PC-9 (cell line): ENCODE measurements at regions not wholly inside any gene's neighbourhood (a gene's known extent, or its start where the extent isn't known, plus 50 kb on each side); places are given as distances from the start of the nearest gene placed in this dataset.

Experiments
- BruUV-seq: library from RNA; stranded (reverse); fragments of 400-500 nt; replicated peaks from 2 replicates; lab custom pipeline; 2021; lab: Mats Ljungman, UMichigan
- CTCF ChIA-PET: fragments of 300-600 bp; sonication (Branson Sonifier 250); formaldehyde crosslinking; loops from one replicate; lab custom pipeline; 2022; ENCODE audit warnings: antibody characterized with exemption; lab: Charles Lee
- POLR2A ChIA-PET: fragments of 300-600 bp; sonication (Branson Sonifier 250); formaldehyde crosslinking; loops from one replicate; lab custom pipeline; 2022; ENCODE audit warnings: antibody characterized with exemption; ENCODE audit not compliant: unreplicated experiment; lab: Charles Lee
- DNase-seq, 2 experiments: peaks; one replicate each; pipeline versions ENCODE4 v3.0.0 to v3.0.0-alpha.2; 2015 to 2022; ENCODE audit warnings: mixed read lengths in 1 of 2
- H2AFZ ChIP-seq: fragments of 200-600 bp; sonication (generic); 2 replicates; pipeline ENCODE4 v1.8.1; 2017; ENCODE audit warnings: antibody characterized with exemption
- H3F3A ChIP-seq: fragments of 200-600 bp; sonication (generic); 2 replicates; pipeline ENCODE4 v1.8.1; 2017; ENCODE audit warnings: antibody characterized with exemption, mild to moderate bottlenecking, low read depth; ENCODE audit not compliant: insufficient read depth
- H3K27ac ChIP-seq: fragments of 200-600 bp; sonication (generic); 2 replicates; pipeline ENCODE4 v1.6.1; 2016; ENCODE audit warnings: mixed run types
- H3K27me3 ChIP-seq: fragments of 200-600 bp; sonication (generic); 2 replicates; pipeline ENCODE4 v1.6.1; 2016; ENCODE audit warnings: low read depth, mixed run types; ENCODE audit not compliant: insufficient read depth
- H3K36me3 ChIP-seq: fragments of 200-600 bp; sonication (generic); 2 replicates; pipeline ENCODE4 v1.6.1; 2016; ENCODE audit warnings: low read depth, mixed run types
- H3K4me1 ChIP-seq: fragments of 200-600 bp; sonication (generic); replicated peaks from 2 replicates; pipeline ENCODE4 v1.6.1; 2016; ENCODE audit warnings: mixed run types; ENCODE audit not compliant: insufficient read depth
- H3K4me2 ChIP-seq: fragments of 200-600 bp; sonication (generic); 2 replicates; pipeline ENCODE4 v1.6.1; 2017; ENCODE audit warnings: mixed run types
- H3K4me3 ChIP-seq: fragments of 200-600 bp; sonication (generic); 2 replicates; pipeline ENCODE4 v1.6.1; 2016; ENCODE audit warnings: mixed run types
- H3K79me2 ChIP-seq: fragments of 200-600 bp; sonication (generic); 2 replicates; pipeline ENCODE4 v1.6.1; 2017; ENCODE audit warnings: low read depth, mixed run types
- H3K9me2 ChIP-seq: fragments of 200-600 bp; sonication (generic); 2 replicates; pipeline ENCODE4 v1.8.1; 2017; ENCODE audit warnings: mild to moderate bottlenecking; ENCODE audit not compliant: insufficient read depth
- H3K9me3 ChIP-seq: fragments of 200-600 bp; sonication (generic); 2 replicates; pipeline ENCODE4 v1.8.1; 2016; ENCODE audit warnings: low read depth; ENCODE audit not compliant: insufficient read depth
- H4K20me1 ChIP-seq: fragments of 200-600 bp; sonication (generic); 2 replicates; pipeline ENCODE4 v1.8.1; 2017; ENCODE audit not compliant: insufficient read depth
- CTCF ChIP-seq: fragments of 200-600 bp; sonication (generic); conservative IDR thresholded peaks from 2 replicates; pipeline ENCODE4 v1.6.1; 2017; ENCODE audit warnings: mixed run types, antibody characterized with exemption, mild to moderate bottlenecking, moderate library complexity
- EZH2 ChIP-seq: fragments of 200-600 bp; sonication (generic); IDR thresholded peaks from 2 replicates; pipeline ENCODE4 v1.8.0; 2017; ENCODE audit warnings: antibody characterized with exemption, low read depth
- intact Hi-C: fragments of 100-400 bp; cut with micrococcal nuclease; formaldehyde crosslinking; loops from one replicate; pipeline ENCODE4 v1.10.0; 2022; ENCODE audit not compliant: unreplicated experiment

DNA sequence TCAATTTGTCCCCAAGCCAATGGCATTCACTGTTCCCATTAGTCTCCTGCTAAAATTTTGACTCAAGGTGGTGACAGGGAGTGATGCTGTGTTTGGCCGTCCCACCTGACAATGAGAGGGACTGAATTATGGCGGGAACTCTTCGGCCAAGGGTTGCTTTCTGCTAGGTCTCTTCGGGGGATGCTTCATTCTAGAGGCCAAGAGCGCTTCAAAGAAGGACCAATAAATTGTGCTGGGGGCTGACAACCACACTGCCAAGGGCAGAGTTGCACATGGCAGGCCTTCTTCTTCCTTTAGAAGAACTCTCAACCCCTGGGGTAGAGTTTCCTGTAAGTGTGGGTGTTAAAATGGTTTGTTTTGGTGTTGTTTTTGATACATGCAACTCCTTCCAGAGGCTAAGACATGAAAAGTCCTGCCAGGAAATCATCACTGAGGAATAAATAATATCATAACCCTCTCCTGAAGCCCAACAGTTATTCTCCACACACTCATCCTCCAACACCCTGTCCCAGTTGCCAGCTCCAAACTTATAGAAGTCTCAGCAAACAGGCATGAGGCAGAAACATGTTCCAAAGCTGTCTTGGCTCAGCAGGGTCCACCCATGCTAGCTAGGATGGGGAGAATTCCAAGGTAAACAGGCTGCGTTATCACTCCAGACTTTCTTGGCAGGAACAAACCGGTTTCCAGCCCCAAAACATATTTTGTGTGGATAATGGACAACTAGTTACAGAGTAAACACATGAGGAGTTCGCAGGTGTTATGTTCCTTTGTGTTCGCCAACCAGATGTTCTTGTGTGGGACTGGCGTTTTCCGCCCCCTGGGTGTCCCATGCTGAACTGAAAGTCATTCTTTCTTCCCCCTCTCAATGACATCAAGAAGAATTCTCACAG lies 396.7 kb upstream of the RGMA start:
- H4K20me1 ChIP-seq, result no peaks in the 10 kb centered on the region
- H2AFZ ChIP-seq, result no peak overlapping the region
- no peak for DNase-seq
- TF ChIP-seq CTCF (no peak), EZH2 (no peak)
- no TSS peak for BruUV-seq
- H3K4me2 ChIP-seq, result no peak overlapping the region
- ChIA-PET POLR2A (no interaction called here), CTCF (no interaction called here)
- H3K9me2 ChIP-seq, result no peaks in the 10 kb centered on the region
- intact Hi-C loops, result no loop called here
- no peaks in the 10 kb centered on the region for H3K79me2 ChIP-seq
- no peak overlapping the region for H3K4me3 ChIP-seq
- H3K36me3 ChIP-seq, result no peaks in the 10 kb centered on the region
- H3K9me3 ChIP-seq, result no peaks in the 10 kb centered on the region
- no peaks in the 10 kb centered on the region for H3F3A ChIP-seq
- H3K27me3 ChIP-seq, result peaks cover 3% of the 10 kb centered on the region; the same call in 1 of the 2 replicates
- no peaks in the 10 kb centered on the region for H3K4me1 ChIP-seq
- no peak overlapping the region for H3K27ac ChIP-seq

DNA sequence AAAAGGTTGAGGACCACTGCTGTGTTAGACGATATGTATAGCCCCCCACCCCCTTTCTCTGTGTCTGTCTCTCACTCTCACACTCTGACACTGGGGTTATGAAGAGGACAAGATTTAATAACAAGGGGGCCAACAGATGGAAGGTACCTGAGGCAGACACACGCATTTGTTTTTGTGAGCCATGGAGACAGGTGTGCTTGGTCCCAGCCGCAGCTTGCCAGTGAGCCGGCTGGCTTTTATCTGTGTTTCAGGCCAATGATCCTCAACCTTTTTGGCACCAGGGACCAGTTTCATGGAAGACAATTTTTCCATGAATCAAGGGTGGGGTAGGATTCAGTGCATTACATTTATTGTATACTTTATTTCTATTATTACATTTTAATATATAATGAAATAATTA lies 394.9 kb upstream of the RGMA start:
- POLR2A ChIA-PET, result no interaction called here
- CTCF ChIA-PET, result no interaction called here
- Histone ChIP-seq H3K4me3 (no peak overlapping the region), H3K27me3 (0 out of 2 replicates have a peak, but pooled peaks cover 3% of the 10 kb centered on the region), H3K4me1 (no peaks in the 10 kb centered on the region), H3K9me3 (no peaks in the 10 kb centered on the region), H3K4me2 (no peak overlapping the region), H3K27ac (no peak overlapping the region), H2AFZ (no peak overlapping the region), H3K36me3 (no peaks in the 10 kb centered on the region), H3F3A (no peaks in the 10 kb centered on the region), H3K9me2 (no peaks in the 10 kb centered on the region), H4K20me1 (no peaks in the 10 kb centered on the region), H3K79me2 (no peaks in the 10 kb centered on the region)
- intact Hi-C loops, result no loop called here
- TF ChIP-seq EZH2 (no peak), CTCF (no peak)
- no TSS peak for BruUV-seq
- DNase-seq, result no peak

- Histone ChIP-seq H3K27ac (no peak overlapping the region), H3K79me2 (no peaks in the 10 kb centered on the region), H3K27me3 (peaks cover 9% of the 10 kb centered on the region), H4K20me1 (no peaks in the 10 kb centered on the region), H3K4me1 (no peaks in the 10 kb centered on the region), H3K4me3 (no peak overlapping the region), H3K36me3 (no peaks in the 10 kb centered on the region), H2AFZ (no peak overlapping the region), H3K4me2 (no peak overlapping the region), H3K9me2 (no peaks in the 10 kb centered on the region), H3F3A (no peaks in the 10 kb centered on the region), H3K9me3 (no peaks in the 10 kb centered on the region)
- BruUV-seq, result no TSS peak
- POLR2A ChIA-PET, result no interaction called here
- DNase-seq, result no peak
- intact Hi-C loops, result no loop called here
- no peak for TF ChIP-seq CTCF
- TF ChIP-seq EZH2, result no peak
- CTCF ChIA-PET, result no interaction called here
Observed at GRCh38 chr15:93482731-93483130, 393.7 kb upstream of the RGMA start.
